ENCODE measurements at regions not wholly inside any gene's neighbourhood (a gene's known extent, or its start where the extent isn't known, plus 50 kb on each side); places are given as distances from the start of the nearest gene placed in this dataset.

DNA sequence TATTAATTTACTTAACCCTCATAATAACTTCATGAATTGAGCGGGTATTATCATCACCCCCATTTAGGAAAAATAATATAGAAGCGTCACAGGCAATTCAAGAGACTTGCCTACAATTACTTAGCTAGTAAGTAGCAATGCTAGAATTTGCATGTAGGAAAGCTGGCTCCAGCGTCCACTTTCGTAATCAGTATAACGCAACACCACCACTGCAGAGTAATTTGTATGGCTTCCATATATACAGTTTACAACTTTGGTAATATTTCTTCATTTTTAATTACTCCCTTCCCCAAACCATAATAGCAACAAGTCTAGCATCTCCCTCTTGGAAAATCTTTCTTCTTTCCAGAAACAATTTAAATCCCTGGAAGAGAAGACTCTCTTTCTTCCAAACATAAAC, 89.9 kb upstream of the OR5AK2 start:
- TF ChIP-seq, protein P1, sequence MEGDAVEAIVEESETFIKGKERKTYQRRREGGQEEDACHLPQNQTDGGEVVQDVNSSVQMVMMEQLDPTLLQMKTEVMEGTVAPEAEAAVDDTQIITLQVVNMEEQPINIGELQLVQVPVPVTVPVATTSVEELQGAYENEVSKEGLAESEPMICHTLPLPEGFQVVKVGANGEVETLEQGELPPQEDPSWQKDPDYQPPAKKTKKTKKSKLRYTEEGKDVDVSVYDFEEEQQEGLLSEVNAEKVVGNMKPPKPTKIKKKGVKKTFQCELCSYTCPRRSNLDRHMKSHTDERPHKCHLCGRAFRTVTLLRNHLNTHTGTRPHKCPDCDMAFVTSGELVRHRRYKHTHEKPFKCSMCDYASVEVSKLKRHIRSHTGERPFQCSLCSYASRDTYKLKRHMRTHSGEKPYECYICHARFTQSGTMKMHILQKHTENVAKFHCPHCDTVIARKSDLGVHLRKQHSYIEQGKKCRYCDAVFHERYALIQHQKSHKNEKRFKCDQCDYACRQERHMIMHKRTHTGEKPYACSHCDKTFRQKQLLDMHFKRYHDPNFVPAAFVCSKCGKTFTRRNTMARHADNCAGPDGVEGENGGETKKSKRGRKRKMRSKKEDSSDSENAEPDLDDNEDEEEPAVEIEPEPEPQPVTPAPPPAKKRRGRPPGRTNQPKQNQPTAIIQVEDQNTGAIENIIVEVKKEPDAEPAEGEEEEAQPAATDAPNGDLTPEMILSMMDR (IDR thresholded peaks at IDR 0.05): no peak
- TF ChIP-seq POLR2A (IDR thresholded peaks at IDR 0.05): no peak

All from adrenal gland (tissue), 5 donors.